Liver (tissue), 8 donors: ENCODE measurements at regions not wholly inside any gene's neighbourhood (a gene's known extent, or its start where the extent isn't known, plus 50 kb on each side); places are given as distances from the start of the nearest gene placed in this dataset.

ENCODE experiments used
- DNase-seq: peaks from one replicate; pipeline ENCODE4 v3.0.0-alpha.2; 2017; ENCODE audit warnings: low spot score
- H3K27ac ChIP-seq, 2 donors: one replicate each; pipeline ENCODE4 v1.7.0; 2013; ENCODE audit warnings: inconsistent platforms in 2 of 2, low read length in 2 of 2, control low read depth in 1 of 2, low read depth in 1 of 2, mild to moderate bottlenecking in 1 of 2
- H3K27me3 ChIP-seq, 4 donors: one replicate each; pipeline versions ENCODE4 v1.6.1 to v1.7.0; 2013; ENCODE audit warnings: low read length in 3 of 4, inconsistent platforms in 1 of 4, mild to moderate bottlenecking in 1 of 4, moderate library complexity in 1 of 4; ENCODE audit not compliant: control insufficient read depth in 4 of 4, insufficient read depth in 4 of 4
- H3K36me3 ChIP-seq, 4 donors: one replicate each; pipeline versions ENCODE4 v1.6.1 to v1.7.0; 2013; ENCODE audit warnings: low read length in 3 of 4, mild to moderate bottlenecking in 3 of 4, low read depth in 1 of 4, moderate library complexity in 1 of 4; ENCODE audit not compliant: control insufficient read depth in 4 of 4, insufficient read depth in 3 of 4
- H3K4me1 ChIP-seq, 4 donors: one replicate each; pipeline versions ENCODE4 v1.6.1 to v1.7.0; 2013; ENCODE audit warnings: low read length in 3 of 4, mild to moderate bottlenecking in 3 of 4, moderate library complexity in 1 of 4; ENCODE audit not compliant: control insufficient read depth in 4 of 4, insufficient read depth in 4 of 4
- H3K4me3 ChIP-seq, 3 donors: one replicate each; pipeline versions ENCODE4 v1.6.1 to v1.7.0; 2013; ENCODE audit warnings: low read length in 3 of 3, control low read depth in 1 of 3, low read depth in 1 of 3, mild to moderate bottlenecking in 1 of 3
- H3K9ac ChIP-seq, 2 donors: one replicate each; pipeline ENCODE4 v1.7.0; 2013; ENCODE audit warnings: low read length in 2 of 2, mild to moderate bottlenecking in 2 of 2, moderate library complexity in 2 of 2, control low read depth in 1 of 2, low read depth in 1 of 2
- H3K9me3 ChIP-seq, 4 donors: one replicate each; pipeline versions ENCODE4 v1.6.1 to v1.7.0; 2013; ENCODE audit warnings: low read length in 3 of 4; ENCODE audit not compliant: control insufficient read depth in 4 of 4
- ATF3 ChIP-seq: IDR thresholded peaks from 2 replicates; pipeline ENCODE4 v1.6.1; 2016; ENCODE audit warnings: antibody characterized with exemption
- CTCF ChIP-seq: fragments of 150-350 bp; IDR thresholded peaks from 2 replicates; pipeline ENCODE4 v1.5.1; 2017; ENCODE audit warnings: improper control_type of control experiment, low read depth, low read length; ENCODE audit not compliant: missing input control
- EGR1 ChIP-seq, 2 donors: IDR thresholded peaks; 2 replicates each; pipeline ENCODE4 v1.6.1; 2016 to 2018; ENCODE audit warnings: antibody characterized with exemption in 2 of 2, low read depth in 2 of 2
- FOXA1 ChIP-seq: IDR thresholded peaks from 2 replicates; pipeline ENCODE4 v1.6.1; 2016; ENCODE audit warnings: antibody characterized with exemption
- FOXA2 ChIP-seq: IDR thresholded peaks from 2 replicates; pipeline ENCODE4 v1.6.1; 2016; ENCODE audit warnings: antibody characterized with exemption
- GABPA ChIP-seq, 2 donors: IDR thresholded peaks in 1 of 2; conservative IDR thresholded peaks in 1 of 2; 2 replicates each; pipeline ENCODE4 v1.6.1; 2016; ENCODE audit warnings: antibody characterized with exemption in 2 of 2, mild to moderate bottlenecking in 1 of 2, moderate library complexity in 1 of 2
- HNF4A ChIP-seq, 2 donors: conservative IDR thresholded peaks; 2 replicates each; pipeline ENCODE4 v1.6.1; 2016; ENCODE audit warnings: antibody characterized with exemption in 2 of 2, mild to moderate bottlenecking in 2 of 2
- HNF4G ChIP-seq: IDR thresholded peaks from 2 replicates; pipeline ENCODE4 v1.6.1; 2016; ENCODE audit warnings: antibody characterized with exemption
- JUND ChIP-seq, 2 donors: IDR thresholded peaks; 2 replicates each; pipeline ENCODE4 v1.6.1; 2016; ENCODE audit warnings: antibody characterized with exemption in 2 of 2
- NR2F2 ChIP-seq: IDR thresholded peaks from 2 replicates; pipeline ENCODE4 v1.6.1; 2016; ENCODE audit warnings: antibody characterized with exemption
- RAD21 ChIP-seq, 2 donors: IDR thresholded peaks; 2 replicates each; pipeline ENCODE4 v1.6.1; 2016; ENCODE audit warnings: antibody characterized with exemption in 2 of 2, mild to moderate bottlenecking in 2 of 2
- REST ChIP-seq: IDR thresholded peaks from 2 replicates; pipeline ENCODE4 v1.6.1; 2016; ENCODE audit warnings: antibody characterized with exemption, mild to moderate bottlenecking
- SP1 ChIP-seq: IDR thresholded peaks from 2 replicates; pipeline ENCODE4 v1.6.1; 2018; ENCODE audit warnings: antibody characterized with exemption, mild to moderate bottlenecking
- TAF1 ChIP-seq: conservative IDR thresholded peaks from 2 replicates; pipeline ENCODE4 v1.6.1; 2016; ENCODE audit warnings: antibody characterized with exemption, mild to moderate bottlenecking
- YY1 ChIP-seq: IDR thresholded peaks from 2 replicates; pipeline ENCODE4 v1.6.1; 2016; ENCODE audit warnings: antibody characterized with exemption, mild to moderate bottlenecking
- ZBTB33 ChIP-seq: IDR thresholded peaks from 2 replicates; pipeline ENCODE4 v1.6.1; 2016; ENCODE audit warnings: antibody characterized with exemption
- WGBS: extraction: QIAGEN DNeasy Blood & Tissue Kit; methylation state at CpG from one replicate; pipeline ENCODE4 v1.1.7; 2013; 5-methylcytosine and 5-hydroxymethylcytosine counted together
- donor health status: healthy.
- donor health status: healthy.
- donor health status: healthy.
- donor health status: healthy.
- donor health status: healthy.

GRCh38 chr16:79865918-79866317, 265.4 kb upstream of the MAF start (continued):
- TF ChIP-seq ZBTB33, result no peak
- TF ChIP-seq JUND (IDR thresholded peaks at IDR 0.05), result no peak
- TF ChIP-seq YY1, result no peak

GRCh38 chr16:79864781-79865391, 264.3 kb upstream of the MAF start:
- Histone ChIP-seq H3K27me3 (no peaks in the 10 kb centered on the region), H3K27ac (no peak overlapping the region), H3K4me3 (no peak overlapping the region), H3K36me3 (no peaks in the 10 kb centered on the region), H3K9ac (no peak overlapping the region), H3K9me3 (no peaks in the 10 kb centered on the region), H3K4me1 (peaks cover 2 to 10% (median 5%) of the 10 kb centered on the region in 4 donors)
- DNase-seq, result no peak
- TF ChIP-seq CTCF, result no peak
- no peak for TF ChIP-seq FOXA1
- TF ChIP-seq HNF4A (conservative IDR thresholded peaks at IDR 0.05), result no peak
- no peak for TF ChIP-seq NR2F2
- TF ChIP-seq GABPA (IDR thresholded peaks at IDR 0.05 in 1 of 2, conservative IDR thresholded peaks at IDR 0.05 in 1 of 2), result no peak
- no peak for TF ChIP-seq SP1
- TF ChIP-seq EGR1 (IDR thresholded peaks at IDR 0.05; ENCODE audit: low read depth in 2 of 2), result no peak
- no peak for TF ChIP-seq FOXA2
- no peak for TF ChIP-seq HNF4G
- no peak for TF ChIP-seq ATF3
- 94% methylated on average over 7 of the region's 7 CpGs for WGBS

- Histone ChIP-seq H3K27ac (no peak overlapping the region), H3K4me3 (no peak overlapping the region), H3K4me1 (peaks cover 2 to 10% (median 5%) of the 10 kb centered on the region in 4 donors), H3K9me3 (no peaks in the 10 kb centered on the region), H3K36me3 (no peaks in the 10 kb centered on the region), H3K27me3 (no peaks in the 10 kb centered on the region), H3K9ac (no peak overlapping the region)
- WGBS, result 63% methylated on average over 8 of the region's 8 CpGs
- DNase-seq, result no peak
- TF ChIP-seq YY1 (no peak), ZBTB33 (no peak), GABPA (IDR thresholded peaks at IDR 0.05 in 1 of 2, conservative IDR thresholded peaks at IDR 0.05 in 1 of 2) (no peak), HNF4G (no peak), EGR1 (IDR thresholded peaks at IDR 0.05; ENCODE audit: low read depth in 2 of 2) (no peak), NR2F2 (no peak), SP1 (no peak), TAF1 (no peak), REST (no peak), FOXA1 (no peak), CTCF (no peak), RAD21 (IDR thresholded peaks at IDR 0.05) (no peak)
Measured at GRCh38 chr16:79864032-79864780, 263.7 kb upstream of the MAF start.
